K562 (cell line): ENCODE measurements at regions not wholly inside any gene's neighbourhood (a gene's known extent, or its start where the extent isn't known, plus 50 kb on each side); places are given as distances from the start of the nearest gene placed in this dataset.
A peak's percentile ranks its signal among the peaks of the same experiment; 100 is the strongest.

Experiments
- E2F3 ChIP-seq: fragments of 250-450 bp; sonication (Bioruptor Pico); IDR thresholded peaks from 2 replicates; pipeline ENCODE4 v1.4.0; 2020; ENCODE audit warnings: mild to moderate bottlenecking
- ESRRA ChIP-seq: fragments of 450-650 bp; IDR thresholded peaks from 2 replicates; pipeline ENCODE4 v1.6.1; 2014; ENCODE audit warnings: low read depth, mild to moderate bottlenecking, moderate library complexity, borderline replicate concordance
- GTF2E2 ChIP-seq: fragments of 200-800 bp; sonication (Bioruptor generic); IDR thresholded peaks from 2 replicates; pipeline ENCODE4 v1.6.1; 2016; ENCODE audit warnings: missing genetic modification characterization, missing compliant biosample characterization
- JUND ChIP-seq, 2 experiments: IDR thresholded peaks; 2 replicates in 1 of 2; 3 replicates in 1 of 2; pipeline ENCODE4 v1.6.1; 2011; ENCODE audit warnings: borderline replicate concordance in 2 of 2, low read depth in 2 of 2, low read length in 2 of 2, improper control_type of control experiment in 1 of 2, missing biosample characterization in 1 of 2, missing genetic modification characterization in 1 of 2, missing genetic modification reagents in 1 of 2
- NR1H2 ChIP-seq: sonication (generic); formaldehyde crosslinking; IDR thresholded peaks from 2 replicates; pipeline ENCODE4 v1.4.0; 2020; ENCODE audit warnings: mild to moderate bottlenecking, missing genetic modification reagents
- PRMT5 ChIP-seq: sonication (generic); formaldehyde crosslinking; IDR thresholded peaks from 2 replicates; pipeline ENCODE4 v1.5.0; 2020; ENCODE audit warnings: missing genetic modification reagents
- PTTG1 ChIP-seq: fragments of 450-650 bp; IDR thresholded peaks from 2 replicates; pipeline ENCODE4 v1.6.1; 2016; ENCODE audit warnings: low read depth, mild to moderate bottlenecking, missing genetic modification characterization, missing compliant biosample characterization
- RBM25 ChIP-seq: fragments of 200-400 bp; formaldehyde crosslinking; IDR thresholded peaks from 2 replicates; pipeline ENCODE4 v1.6.1; 2018; ENCODE audit warnings: low read length, low read depth, moderate library complexity; ENCODE audit not compliant: severe bottlenecking
- SMC3 ChIP-seq: conservative IDR thresholded peaks from 2 replicates; pipeline ENCODE4 v1.6.1; 2011; ENCODE audit warnings: low read depth, low read length, improper control_type of control experiment; ENCODE audit not compliant: insufficient read depth
- ZFP36 ChIP-seq: fragments of 150-350 bp; IDR thresholded peaks from 2 replicates; pipeline ENCODE4 v1.6.1; 2018; ENCODE audit warnings: low read length, low read depth; ENCODE audit not compliant: partially characterized antibody
- ZFPM2 ChIP-seq: fragments of 250-450 bp; sonication (Bioruptor Pico); IDR thresholded peaks from 2 replicates; pipeline ENCODE4 v1.5.1; 2022; ENCODE audit warnings: mild to moderate bottlenecking
- TF ChIP-seq, protein P1 (sequence below): fragments of 450-650 bp; IDR thresholded peaks from 2 replicates; pipeline ENCODE4 v1.6.1; 2017; ENCODE audit warnings: antibody characterized with exemption, mild to moderate bottlenecking
- TF ChIP-seq, protein P2 (sequence below): fragments of 250-450 bp; sonication (Bioruptor Pico); IDR thresholded peaks from 2 replicates; pipeline ENCODE4 v1.4.0; 2020; ENCODE audit warnings: mild to moderate bottlenecking, moderate library complexity, borderline replicate concordance
- TF ChIP-seq, protein P3 (sequence below), 2 experiments: fragments of 450-650 bp in 1 of 2; sonication (generic) in 1 of 2; formaldehyde crosslinking in 1 of 2; IDR thresholded peaks in 1 of 2; conservative IDR thresholded peaks in 1 of 2; 2 replicates each; pipeline versions ENCODE4 v1.6.1 to v1.8.1; 2016 to 2023; ENCODE audit warnings: mild to moderate bottlenecking in 2 of 2, moderate library complexity in 2 of 2, inconsistent platforms in 1 of 2, missing genetic modification reagents in 1 of 2
- TF ChIP-seq, protein P4 (sequence below): fragments of 450-650 bp; IDR thresholded peaks from 2 replicates; pipeline ENCODE4 v1.7.1; 2018; ENCODE audit warnings: mild to moderate bottlenecking, low read depth; ENCODE audit not compliant: partially characterized antibody

DNA sequence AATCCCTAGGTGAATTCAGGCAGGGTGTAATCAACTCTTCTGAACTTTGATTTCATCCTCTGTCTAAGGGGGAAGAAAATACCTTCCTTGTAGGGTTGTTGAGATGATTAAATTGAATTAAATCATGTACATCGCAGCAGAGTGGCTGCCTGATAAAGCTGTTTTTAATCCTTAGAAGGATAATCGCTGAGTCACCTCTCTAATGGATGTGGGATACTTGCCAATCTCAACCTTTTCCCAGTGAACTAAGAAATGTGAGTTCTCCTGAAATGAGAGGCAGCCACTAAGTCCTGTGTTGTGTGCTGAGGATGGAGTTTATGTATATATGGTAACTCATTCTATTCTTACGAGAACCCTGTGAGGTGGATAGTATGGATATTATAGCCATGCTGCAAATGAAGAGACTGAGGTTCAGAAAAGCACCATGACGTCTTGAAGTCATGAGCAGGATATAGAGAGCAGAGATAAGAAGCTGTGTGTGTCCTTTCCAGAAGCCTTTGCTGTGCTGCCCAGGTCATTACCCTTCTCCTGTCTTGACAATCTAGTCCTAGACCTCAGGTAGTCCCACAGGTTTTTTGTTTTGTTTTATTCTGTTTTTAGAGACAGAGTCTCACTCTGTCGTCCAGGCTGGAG is 93.3 kb downstream of the HNRNPLL start (continued):
- TF ChIP-seq NR1H2 (CRISPR knock-in tag) (no peak), ZFPM2 (no peak), PRMT5 (CRISPR knock-in tag) (no peak), ESRRA (no peak), E2F3 (CRISPR knock-in tag) (no peak), RBM25 (peak; percentile 7), ZFP36 (peak; percentile 49), GTF2E2 (no peak), SMC3 (no peak), PTTG1 (no peak), JUND (IDR thresholded peaks at IDR 0.05; ENCODE audit: borderline replicate concordance, low read depth, low read length) (peak; percentile 67), JUND (tag; IDR thresholded peaks at IDR 0.05; ENCODE audit: borderline replicate concordance, low read depth, low read length) (peak; percentile 41; the same call in 2 of the 3 replicates)
- TF ChIP-seq, protein P1, sequence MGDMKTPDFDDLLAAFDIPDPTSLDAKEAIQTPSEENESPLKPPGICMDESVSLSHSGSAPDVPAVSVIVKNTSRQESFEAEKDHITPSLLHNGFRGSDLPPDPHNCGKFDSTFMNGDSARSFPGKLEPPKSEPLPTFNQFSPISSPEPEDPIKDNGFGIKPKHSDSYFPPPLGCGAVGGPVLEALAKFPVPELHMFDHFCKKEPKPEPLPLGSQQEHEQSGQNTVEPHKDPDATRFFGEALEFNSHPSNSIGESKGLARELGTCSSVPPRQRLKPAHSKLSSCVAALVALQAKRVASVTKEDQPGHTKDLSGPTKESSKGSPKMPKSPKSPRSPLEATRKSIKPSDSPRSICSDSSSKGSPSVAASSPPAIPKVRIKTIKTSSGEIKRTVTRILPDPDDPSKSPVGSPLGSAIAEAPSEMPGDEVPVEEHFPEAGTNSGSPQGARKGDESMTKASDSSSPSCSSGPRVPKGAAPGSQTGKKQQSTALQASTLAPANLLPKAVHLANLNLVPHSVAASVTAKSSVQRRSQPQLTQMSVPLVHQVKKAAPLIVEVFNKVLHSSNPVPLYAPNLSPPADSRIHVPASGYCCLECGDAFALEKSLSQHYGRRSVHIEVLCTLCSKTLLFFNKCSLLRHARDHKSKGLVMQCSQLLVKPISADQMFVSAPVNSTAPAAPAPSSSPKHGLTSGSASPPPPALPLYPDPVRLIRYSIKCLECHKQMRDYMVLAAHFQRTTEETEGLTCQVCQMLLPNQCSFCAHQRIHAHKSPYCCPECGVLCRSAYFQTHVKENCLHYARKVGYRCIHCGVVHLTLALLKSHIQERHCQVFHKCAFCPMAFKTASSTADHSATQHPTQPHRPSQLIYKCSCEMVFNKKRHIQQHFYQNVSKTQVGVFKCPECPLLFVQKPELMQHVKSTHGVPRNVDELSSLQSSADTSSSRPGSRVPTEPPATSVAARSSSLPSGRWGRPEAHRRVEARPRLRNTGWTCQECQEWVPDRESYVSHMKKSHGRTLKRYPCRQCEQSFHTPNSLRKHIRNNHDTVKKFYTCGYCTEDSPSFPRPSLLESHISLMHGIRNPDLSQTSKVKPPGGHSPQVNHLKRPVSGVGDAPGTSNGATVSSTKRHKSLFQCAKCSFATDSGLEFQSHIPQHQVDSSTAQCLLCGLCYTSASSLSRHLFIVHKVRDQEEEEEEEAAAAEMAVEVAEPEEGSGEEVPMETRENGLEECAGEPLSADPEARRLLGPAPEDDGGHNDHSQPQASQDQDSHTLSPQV: 0 out of 2 replicates have a peak, but pooled peaks have one; percentile 48
- TF ChIP-seq, protein P2, sequence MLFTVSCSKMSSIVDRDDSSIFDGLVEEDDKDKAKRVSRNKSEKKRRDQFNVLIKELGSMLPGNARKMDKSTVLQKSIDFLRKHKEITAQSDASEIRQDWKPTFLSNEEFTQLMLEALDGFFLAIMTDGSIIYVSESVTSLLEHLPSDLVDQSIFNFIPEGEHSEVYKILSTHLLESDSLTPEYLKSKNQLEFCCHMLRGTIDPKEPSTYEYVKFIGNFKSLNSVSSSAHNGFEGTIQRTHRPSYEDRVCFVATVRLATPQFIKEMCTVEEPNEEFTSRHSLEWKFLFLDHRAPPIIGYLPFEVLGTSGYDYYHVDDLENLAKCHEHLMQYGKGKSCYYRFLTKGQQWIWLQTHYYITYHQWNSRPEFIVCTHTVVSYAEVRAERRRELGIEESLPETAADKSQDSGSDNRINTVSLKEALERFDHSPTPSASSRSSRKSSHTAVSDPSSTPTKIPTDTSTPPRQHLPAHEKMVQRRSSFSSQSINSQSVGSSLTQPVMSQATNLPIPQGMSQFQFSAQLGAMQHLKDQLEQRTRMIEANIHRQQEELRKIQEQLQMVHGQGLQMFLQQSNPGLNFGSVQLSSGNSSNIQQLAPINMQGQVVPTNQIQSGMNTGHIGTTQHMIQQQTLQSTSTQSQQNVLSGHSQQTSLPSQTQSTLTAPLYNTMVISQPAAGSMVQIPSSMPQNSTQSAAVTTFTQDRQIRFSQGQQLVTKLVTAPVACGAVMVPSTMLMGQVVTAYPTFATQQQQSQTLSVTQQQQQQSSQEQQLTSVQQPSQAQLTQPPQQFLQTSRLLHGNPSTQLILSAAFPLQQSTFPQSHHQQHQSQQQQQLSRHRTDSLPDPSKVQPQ (CRISPR knock-in tag): no peak
- TF ChIP-seq, protein P3, sequence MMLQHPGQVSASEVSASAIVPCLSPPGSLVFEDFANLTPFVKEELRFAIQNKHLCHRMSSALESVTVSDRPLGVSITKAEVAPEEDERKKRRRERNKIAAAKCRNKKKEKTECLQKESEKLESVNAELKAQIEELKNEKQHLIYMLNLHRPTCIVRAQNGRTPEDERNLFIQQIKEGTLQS (IDR thresholded peaks at IDR 0.05): peak; percentile 55
- TF ChIP-seq, protein P3 (CRISPR knock-in tag; conservative IDR thresholded peaks at IDR 0.05): no peak
- TF ChIP-seq, protein P4, sequence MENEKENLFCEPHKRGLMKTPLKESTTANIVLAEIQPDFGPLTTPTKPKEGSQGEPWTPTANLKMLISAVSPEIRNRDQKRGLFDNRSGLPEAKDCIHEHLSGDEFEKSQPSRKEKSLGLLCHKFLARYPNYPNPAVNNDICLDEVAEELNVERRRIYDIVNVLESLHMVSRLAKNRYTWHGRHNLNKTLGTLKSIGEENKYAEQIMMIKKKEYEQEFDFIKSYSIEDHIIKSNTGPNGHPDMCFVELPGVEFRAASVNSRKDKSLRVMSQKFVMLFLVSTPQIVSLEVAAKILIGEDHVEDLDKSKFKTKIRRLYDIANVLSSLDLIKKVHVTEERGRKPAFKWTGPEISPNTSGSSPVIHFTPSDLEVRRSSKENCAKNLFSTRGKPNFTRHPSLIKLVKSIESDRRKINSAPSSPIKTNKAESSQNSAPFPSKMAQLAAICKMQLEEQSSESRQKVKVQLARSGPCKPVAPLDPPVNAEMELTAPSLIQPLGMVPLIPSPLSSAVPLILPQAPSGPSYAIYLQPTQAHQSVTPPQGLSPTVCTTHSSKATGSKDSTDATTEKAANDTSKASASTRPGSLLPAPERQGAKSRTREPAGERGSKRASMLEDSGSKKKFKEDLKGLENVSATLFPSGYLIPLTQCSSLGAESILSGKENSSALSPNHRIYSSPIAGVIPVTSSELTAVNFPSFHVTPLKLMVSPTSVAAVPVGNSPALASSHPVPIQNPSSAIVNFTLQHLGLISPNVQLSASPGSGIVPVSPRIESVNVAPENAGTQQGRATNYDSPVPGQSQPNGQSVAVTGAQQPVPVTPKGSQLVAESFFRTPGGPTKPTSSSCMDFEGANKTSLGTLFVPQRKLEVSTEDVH: no peak
